CD14-positive monocyte (primary cell): ENCODE measurements at regions not wholly inside any gene's neighbourhood (a gene's known extent, or its start where the extent isn't known, plus 50 kb on each side); places are given as distances from the start of the nearest gene placed in this dataset.

Experiments
- DNase-seq, 3 donors: peaks; one replicate each; pipeline ENCODE4 v3.0.0-alpha.2; 2011 to 2022
- H2AFZ ChIP-seq: 2 replicates; pipeline ENCODE4 v1.6.0; 2012; ENCODE audit warnings: mild to moderate bottlenecking, low read depth, low read length, inconsistent platforms; ENCODE audit not compliant: insufficient read depth, poor library complexity, severe bottlenecking
- H3K27ac ChIP-seq, 2 donors: 1 replicate in 1 of 2; 2 replicates in 1 of 2; pipeline ENCODE4 v1.5.1; 2012 to 2013; ENCODE audit warnings: low read length in 2 of 2, control low read depth in 1 of 2, inconsistent platforms in 1 of 2, low read depth in 1 of 2, mild to moderate bottlenecking in 1 of 2
- H3K27me3 ChIP-seq, 2 donors: one replicate each; pipeline versions ENCODE4 v1.6.0 to v1.6.1; 2011 to 2013; ENCODE audit warnings: low read length in 2 of 2; ENCODE audit not compliant: control insufficient read depth in 2 of 2, insufficient read depth in 2 of 2
- H3K36me3 ChIP-seq, 2 donors: replicated peaks in 1 of 2; 1 replicate in 1 of 2; 2 replicates in 1 of 2; pipeline versions ENCODE4 v1.5.1 to v1.6.1; 2012 to 2013; ENCODE audit warnings: low read length in 2 of 2, control low read depth in 1 of 2, inconsistent platforms in 1 of 2, mild to moderate bottlenecking in 1 of 2; ENCODE audit not compliant: insufficient read depth in 2 of 2, control insufficient read depth in 1 of 2
- H3K4me1 ChIP-seq, 2 donors: 1 replicate in 1 of 2; 2 replicates in 1 of 2; pipeline versions ENCODE4 v1.5.1 to v1.6.1; 2012 to 2013; ENCODE audit warnings: low read length in 2 of 2, control low read depth in 1 of 2, inconsistent platforms in 1 of 2, mild to moderate bottlenecking in 1 of 2, moderate library complexity in 1 of 2; ENCODE audit not compliant: insufficient read depth in 2 of 2, control insufficient read depth in 1 of 2
- H3K4me2 ChIP-seq: replicated peaks from 2 replicates; pipeline ENCODE3; 2012; ENCODE audit warnings: low read length, moderate library complexity, mild to moderate bottlenecking; ENCODE audit not compliant: poor library complexity, severe bottlenecking; ENCODE audit errors: extremely low read depth
- H3K4me3 ChIP-seq, 3 experiments: fragments of 200-600 bp in 1 of 3; sonication (generic) in 1 of 3; replicated peaks in 1 of 3; 1 replicate in 2 of 3; 2 replicates in 1 of 3; pipeline ENCODE4 v1.5.1; 2011 to 2013; ENCODE audit warnings: low read length in 3 of 3, mild to moderate bottlenecking in 3 of 3, control low read depth in 2 of 3, low read depth in 2 of 3, inconsistent platforms in 1 of 3, moderate library complexity in 1 of 3
- H3K79me2 ChIP-seq: 2 replicates; pipeline ENCODE4 v1.6.0; 2012; ENCODE audit warnings: mild to moderate bottlenecking, control low read depth, inconsistent platforms, low read length, moderate library complexity; ENCODE audit not compliant: insufficient read depth
- H3K9ac ChIP-seq: 2 replicates; pipeline ENCODE4 v1.6.0; 2017; ENCODE audit warnings: low read length, mild to moderate bottlenecking; ENCODE audit not compliant: insufficient read depth, poor library complexity, severe bottlenecking
- H3K9me3 ChIP-seq, 2 donors: replicated peaks in 1 of 2; 1 replicate in 1 of 2; 2 replicates in 1 of 2; pipeline versions ENCODE4 v1.5.1 to v1.6.1; 2012 to 2013; ENCODE audit warnings: low read length in 2 of 2, control low read depth in 1 of 2; ENCODE audit not compliant: control insufficient read depth in 1 of 2, insufficient read depth in 1 of 2
- H4K20me1 ChIP-seq: 2 replicates; pipeline ENCODE4 v1.6.0; 2012; ENCODE audit warnings: mild to moderate bottlenecking, low read length, control low read depth, moderate library complexity; ENCODE audit not compliant: insufficient read depth
- H3K27ac Mint-ChIP-seq, 7 donors: one replicate each; pipeline ENCODE4 v1.8.0; 2020; ENCODE audit warnings: mild to moderate bottlenecking in 7 of 7, mixed read lengths in 7 of 7, moderate library complexity in 6 of 7, inconsistent platforms in 2 of 7
- H3K27me3 Mint-ChIP-seq, 3 donors: one replicate each; pipeline ENCODE4 v1.8.0; 2021 to 2022; ENCODE audit warnings: low read depth in 3 of 3, mild to moderate bottlenecking in 3 of 3, mixed read lengths in 3 of 3, moderate library complexity in 3 of 3, inconsistent platforms in 1 of 3
- H3K36me3 Mint-ChIP-seq, 2 donors: one replicate each; pipeline ENCODE4 v1.8.0; 2020; ENCODE audit warnings: mixed read lengths in 2 of 2, inconsistent platforms in 1 of 2, mild to moderate bottlenecking in 1 of 2
- H3K4me1 Mint-ChIP-seq: one replicate; pipeline ENCODE4 v1.8.0; 2020; ENCODE audit warnings: mild to moderate bottlenecking, mixed read lengths
- H3K4me3 Mint-ChIP-seq, 2 donors: one replicate each; pipeline ENCODE4 v1.8.0; 2020; ENCODE audit warnings: mild to moderate bottlenecking in 2 of 2, mixed read lengths in 2 of 2, moderate library complexity in 1 of 2
- H3K9me3 Mint-ChIP-seq, 7 donors: one replicate each; pipeline ENCODE4 v1.8.0; 2020 to 2022; ENCODE audit warnings: mixed read lengths in 7 of 7, mild to moderate bottlenecking in 6 of 7, moderate library complexity in 6 of 7, inconsistent platforms in 2 of 7
- CTCF ChIP-seq: fragments of 200-600 bp; IDR thresholded peaks from one replicate; pipeline ENCODE4 v1.8.0; 2022; ENCODE audit warnings: antibody characterized with exemption, mild to moderate bottlenecking
- WGBS: methylation state at CpG from one replicate; pipeline ENCODE4 v1.1.5; 2013; ENCODE audit warnings: missing lambda C conversion rate; ENCODE audit not compliant: insufficient coverage; 5-methylcytosine and 5-hydroxymethylcytosine counted together
- intact Hi-C, 2 donors: fragments of 100-400 bp; cut with micrococcal nuclease; formaldehyde crosslinking; loops; one replicate each; pipeline versions ENCODE4 v1.15.0 to v1.15.1; 2023

DNA sequence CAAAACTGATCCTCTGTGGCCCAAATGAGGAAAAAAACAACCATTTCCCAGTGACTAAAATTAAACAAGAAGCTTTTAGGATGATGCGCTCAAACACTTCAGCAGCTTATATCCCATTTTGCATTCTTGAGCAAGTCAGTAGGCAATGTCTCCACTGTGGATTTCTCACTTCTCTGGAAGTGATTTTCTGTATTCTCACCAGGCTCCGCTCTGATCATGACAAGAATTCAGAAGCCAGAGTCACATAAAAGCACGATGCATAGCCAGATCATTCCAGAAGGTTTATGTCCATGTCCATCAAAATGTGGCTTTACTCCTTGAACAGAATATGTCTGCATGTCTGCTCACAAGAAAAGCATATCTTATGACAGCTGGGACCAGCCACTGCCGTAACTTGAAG is 481.4 kb downstream of the ADRA2A start:
- intact Hi-C loops: no loop called here
- Histone ChIP-seq H3K9ac (no peak overlapping the region), H3K4me3 (no peak overlapping the region), H3K9me3 (no peaks in the 10 kb centered on the region), H3K4me1 (no peaks in the 10 kb centered on the region), H2AFZ (no peak overlapping the region), H3K27me3 (no peaks in the 10 kb centered on the region), H3K36me3 (no peaks in the 10 kb centered on the region), H3K4me2 (no peak overlapping the region), H4K20me1 (no peaks in the 10 kb centered on the region), H3K79me2 (no peaks in the 10 kb centered on the region), H3K27ac (no peak overlapping the region)
- no peaks in the 10 kb centered on the region for H3K36me3 Mint-ChIP-seq
- no peak overlapping the region for H3K4me3 Mint-ChIP-seq
- H3K27ac Mint-ChIP-seq: no peak overlapping the region
- peaks cover 0 to 1% (median 0%) of the 10 kb centered on the region in 7 donors for H3K9me3 Mint-ChIP-seq
- peaks cover 0 to 2% (median 0%) of the 10 kb centered on the region in 3 donors for H3K27me3 Mint-ChIP-seq
- no peak for TF ChIP-seq CTCF
- no peak for DNase-seq
- H3K4me1 Mint-ChIP-seq: no peaks in the 10 kb centered on the region
- WGBS: 94% methylated on average over 2 of the region's 4 CpGs

DNA sequence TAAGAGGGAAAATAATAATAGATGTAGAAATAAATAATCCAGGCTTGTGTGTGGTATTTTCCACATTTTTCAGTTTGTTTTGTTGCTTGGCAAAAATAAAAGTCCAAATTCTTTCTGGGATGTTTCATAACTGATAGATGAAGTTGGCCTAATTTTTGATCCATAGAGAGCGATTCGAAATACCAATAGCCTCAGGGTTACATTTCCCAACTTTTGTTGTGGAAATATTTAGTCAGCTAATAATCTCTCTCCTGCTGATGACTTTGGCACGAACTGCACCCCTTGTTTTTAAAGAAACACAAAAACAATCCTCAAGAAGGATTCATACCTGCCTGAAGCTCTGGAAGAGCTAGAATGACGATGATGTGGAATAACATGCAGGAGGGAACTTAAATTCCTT is 483.2 kb downstream of the ADRA2A start:
- no peaks in the 10 kb centered on the region for H3K27me3 ChIP-seq
- Mint-ChIP-seq H3K4me1 (no peaks in the 10 kb centered on the region), H3K27me3 (peaks cover 0 to 2% (median 0%) of the 10 kb centered on the region in 3 donors), H3K27ac (peak overlapping the region in 1 of 7 donors; percentile 37), H3K9me3 (peaks cover 0 to 1% (median 0%) of the 10 kb centered on the region in 7 donors), H3K4me3 (no peak overlapping the region), H3K36me3 (no peaks in the 10 kb centered on the region)
- no peaks in the 10 kb centered on the region for H3K79me2 ChIP-seq
- WGBS: no CpG with 5 or more reads among the region's 4 CpGs
- intact Hi-C loops: no loop called here
- H2AFZ ChIP-seq: no peak overlapping the region
- DNase-seq: no peak
- no peaks in the 10 kb centered on the region for H4K20me1 ChIP-seq
- no peak overlapping the region for H3K27ac ChIP-seq
- no peak overlapping the region for H3K4me3 ChIP-seq
- H3K4me2 ChIP-seq: no peak overlapping the region
- H3K36me3 ChIP-seq: no peaks in the 10 kb centered on the region
- H3K4me1 ChIP-seq: no peaks in the 10 kb centered on the region
- no peak for TF ChIP-seq CTCF
- H3K9ac ChIP-seq: no peak overlapping the region
- no peaks in the 10 kb centered on the region for H3K9me3 ChIP-seq
